Stimulated activated CD4-positive, alpha-beta T cell treated with anti-CD3 and anti-CD28 coated beads, Interleukin-15, amount 100 ng/mL, for 48 hours (primary cell): ENCODE measurements at regions not wholly inside any gene's neighbourhood (a gene's known extent, or its start where the extent isn't known, plus 50 kb on each side); places are given as distances from the start of the nearest gene placed in this dataset.
A peak's percentile ranks its signal among the peaks of the same experiment; 100 is the strongest.

Experiments used
- DNase-seq, 2 donors: peaks; one replicate each; pipeline ENCODE4 v3.0.0-alpha.2; 2020; ENCODE audit warnings: low read depth in 2 of 2

DNA sequence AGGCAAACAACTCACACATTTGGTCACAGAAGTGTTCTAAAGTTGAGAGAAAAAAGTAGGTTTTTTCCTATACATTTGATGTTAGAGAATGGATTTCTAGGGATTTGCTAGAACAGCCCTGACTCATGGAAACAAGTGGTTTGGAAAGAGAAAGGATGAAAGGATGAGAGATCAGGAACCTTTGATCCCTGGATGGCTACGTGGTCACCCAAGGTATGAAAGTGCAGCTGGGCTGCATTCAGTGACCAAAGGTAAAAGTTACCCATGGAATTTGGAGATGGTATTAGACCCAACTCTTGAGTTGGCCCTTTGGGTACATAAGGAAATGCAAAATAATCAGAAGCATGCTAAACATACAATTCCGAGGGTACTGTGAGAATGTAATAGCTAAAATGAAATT lies 61.3 kb upstream of the SPIN1 start:
- no peak for DNase-seq

DNA sequence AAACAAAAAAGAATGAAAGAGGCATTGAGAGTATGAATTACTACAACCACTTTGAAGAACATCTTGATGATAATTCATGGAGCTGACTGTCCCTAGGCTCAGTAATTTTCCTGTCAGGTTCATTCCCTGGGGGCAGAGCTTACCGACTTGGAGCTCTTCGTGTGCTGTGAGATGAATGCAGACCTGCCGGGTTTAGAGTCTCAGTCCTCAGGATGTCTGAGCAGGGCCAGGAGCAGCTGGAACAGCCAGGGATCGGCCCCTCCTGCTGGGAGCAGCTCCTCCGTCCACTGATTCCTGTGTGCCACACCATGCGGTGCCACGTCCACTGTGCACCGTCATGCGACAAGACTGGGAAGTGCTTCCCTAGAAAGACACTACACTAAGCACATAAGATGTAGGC lies 62.2 kb upstream of the SPIN1 start:
- DNase-seq = no peak

DNA sequence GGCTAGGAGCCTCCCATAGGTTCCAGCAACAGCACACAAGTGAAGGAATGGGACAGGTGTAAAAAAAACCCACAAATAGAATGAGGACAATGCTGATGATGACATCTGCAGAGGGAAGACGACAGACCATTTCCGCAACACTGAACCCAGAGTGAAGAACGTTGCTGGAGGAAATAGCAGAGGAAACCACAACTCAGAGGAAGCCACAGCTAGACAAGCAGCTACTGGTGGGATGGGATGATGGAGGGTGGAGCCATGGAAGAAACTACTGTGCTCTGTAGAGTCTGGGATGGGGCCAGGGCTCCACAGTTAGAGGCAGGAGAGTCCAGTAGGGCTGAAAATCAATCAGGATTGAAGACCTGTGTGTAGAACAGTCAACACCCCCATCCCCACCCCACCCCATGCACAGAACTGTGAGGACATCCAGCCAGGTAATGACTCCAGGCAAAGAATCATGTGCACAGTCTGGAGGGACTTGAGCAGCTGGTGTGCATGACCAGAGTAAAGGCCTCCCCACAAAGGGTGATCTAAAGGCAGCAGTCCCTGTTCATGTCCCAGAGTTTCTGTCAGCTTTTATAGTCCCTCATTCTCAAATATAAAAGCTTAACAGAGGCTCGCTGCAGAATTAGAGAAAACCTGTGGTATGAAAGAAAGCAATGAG lies 65.2 kb upstream of the SPIN1 start:
- DNase-seq = peak in 1 of 2 donors; percentile 5

DNA sequence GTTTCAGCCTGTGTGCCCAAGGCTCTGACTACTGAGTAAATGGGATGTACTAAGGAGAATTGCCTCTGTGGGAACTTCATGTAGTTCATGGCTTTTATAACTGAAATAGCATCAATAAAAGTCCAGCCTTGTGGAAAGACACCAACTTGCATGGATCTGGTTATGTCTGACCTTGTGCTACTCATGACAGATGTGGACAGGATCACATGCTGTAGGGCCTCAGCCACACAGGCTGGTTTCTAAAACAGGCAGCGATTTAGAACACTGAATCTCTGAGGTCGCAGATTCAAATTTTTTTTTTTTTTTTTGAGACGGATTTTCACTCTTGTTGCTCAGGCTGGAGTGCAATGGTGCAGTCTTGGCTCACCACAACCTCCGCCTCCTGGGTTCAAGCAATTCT lies 66.5 kb upstream of the SPIN1 start:
- DNase-seq = no peak

DNA sequence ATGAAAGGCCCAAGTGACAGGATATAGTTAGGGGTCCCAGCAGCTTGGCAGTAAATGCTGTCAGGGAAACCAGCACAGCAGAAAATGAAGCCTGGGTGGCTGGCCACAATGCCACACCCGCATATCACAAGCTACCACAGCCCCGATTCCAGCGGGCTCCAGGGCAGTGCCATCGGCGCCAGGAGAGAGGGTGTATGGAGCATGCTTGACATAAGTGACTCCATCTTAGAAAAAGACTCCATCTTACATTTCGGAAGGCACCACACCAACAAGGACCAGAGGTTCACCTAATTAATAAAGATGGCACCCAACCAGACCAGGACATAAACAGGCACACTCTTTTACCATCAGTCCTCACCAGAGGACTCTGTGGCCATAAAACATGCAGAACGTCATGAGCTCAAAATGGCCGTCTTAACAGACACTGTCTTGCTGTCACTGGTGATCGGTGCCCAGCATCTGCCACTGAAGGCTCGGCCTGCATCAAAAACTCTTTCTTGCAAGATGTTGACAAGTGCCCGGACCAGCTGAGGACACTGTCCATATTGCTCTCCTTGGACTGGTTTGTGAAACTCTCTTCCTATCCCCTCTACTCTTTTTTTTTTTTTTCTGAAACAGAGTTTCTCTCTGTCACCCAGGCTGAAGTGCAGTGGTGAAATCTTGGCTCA lies 67.4 kb upstream of the SPIN1 start:
- DNase-seq = no peak

DNA sequence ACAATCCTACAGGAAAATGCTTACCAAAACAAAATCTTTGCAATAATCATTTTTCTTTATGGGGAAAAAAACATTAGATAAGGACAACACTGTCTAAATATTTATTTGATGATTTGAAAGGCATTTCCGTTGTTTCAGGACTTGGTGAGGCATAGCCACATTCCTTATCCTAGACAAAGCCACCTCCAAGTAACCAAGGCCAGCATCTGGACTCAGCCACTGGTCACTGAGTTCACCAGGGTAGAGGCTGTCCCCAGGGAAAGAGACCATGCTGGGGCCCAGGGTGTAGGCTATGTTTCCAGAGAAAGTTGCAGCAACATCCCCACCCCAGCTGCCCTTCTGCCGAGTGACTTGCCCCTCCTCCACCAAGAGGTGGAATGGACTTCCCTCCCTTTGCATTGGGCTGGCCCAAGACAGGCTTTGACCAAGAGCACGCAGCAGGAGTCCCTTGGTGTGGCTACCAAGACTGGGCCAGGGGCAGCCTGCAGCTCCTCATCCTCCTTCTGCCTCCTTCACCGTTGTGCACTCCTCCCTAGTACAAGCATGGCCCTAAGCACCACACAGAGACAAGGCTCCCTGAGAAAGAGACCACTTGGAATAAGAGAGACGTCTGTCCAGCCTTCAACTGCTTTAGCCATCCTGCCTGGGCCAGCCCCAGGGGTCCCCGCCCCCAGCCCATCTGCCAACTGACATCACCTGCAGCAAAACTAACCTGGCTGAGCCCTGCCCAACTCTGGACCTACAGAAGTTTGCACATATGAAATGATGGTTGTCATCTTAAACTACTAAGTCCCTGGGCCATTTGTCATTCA lies 68.1 kb upstream of the SPIN1 start:
- DNase-seq = no peak

DNA sequence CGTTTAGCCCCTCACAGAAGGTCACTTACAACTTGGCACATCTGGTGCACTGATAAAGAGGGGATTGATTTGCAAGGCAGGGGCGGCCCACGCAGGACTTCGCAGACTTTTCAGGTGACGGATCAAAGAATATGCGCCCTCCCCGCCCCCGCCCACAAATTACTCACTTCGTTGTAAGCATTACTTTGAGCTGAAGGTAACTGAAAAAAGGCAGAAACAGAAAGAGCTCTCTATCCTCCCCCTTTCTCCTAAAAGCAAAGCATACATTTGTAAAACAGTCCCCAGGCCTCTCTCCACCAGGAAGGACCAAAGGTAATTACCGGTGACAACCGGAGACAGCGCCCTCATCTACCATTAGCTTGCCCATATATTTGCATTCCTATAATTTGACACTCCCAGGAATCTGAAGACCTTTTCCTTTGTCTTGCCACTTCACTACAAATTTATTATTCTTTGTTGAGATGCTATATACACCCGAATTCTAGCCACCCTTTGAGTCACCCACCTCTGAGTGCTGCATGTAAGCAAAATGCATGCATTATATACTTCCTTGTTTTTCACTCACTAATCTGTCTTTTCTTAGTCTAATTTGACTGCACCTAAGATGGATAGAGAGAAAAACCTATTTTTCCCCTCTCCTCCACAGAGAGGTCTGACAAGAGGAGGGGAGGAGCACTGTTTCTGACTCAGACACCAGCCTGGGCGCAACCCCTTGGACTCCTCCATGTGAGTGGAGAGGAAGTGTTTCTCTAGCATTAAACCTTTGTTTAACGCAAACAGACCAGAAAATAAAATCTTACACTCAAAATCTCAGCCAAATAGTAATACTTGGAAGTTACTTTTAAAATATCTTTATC lies 74.7 kb upstream of the SPIN1 start:
- peak; percentile 40 to 45 for DNase-seq

- no peak for DNase-seq
These were observed 75.6 kb upstream of the SPIN1 start for GRCh38 chr9:88312517-88313103.

DNA sequence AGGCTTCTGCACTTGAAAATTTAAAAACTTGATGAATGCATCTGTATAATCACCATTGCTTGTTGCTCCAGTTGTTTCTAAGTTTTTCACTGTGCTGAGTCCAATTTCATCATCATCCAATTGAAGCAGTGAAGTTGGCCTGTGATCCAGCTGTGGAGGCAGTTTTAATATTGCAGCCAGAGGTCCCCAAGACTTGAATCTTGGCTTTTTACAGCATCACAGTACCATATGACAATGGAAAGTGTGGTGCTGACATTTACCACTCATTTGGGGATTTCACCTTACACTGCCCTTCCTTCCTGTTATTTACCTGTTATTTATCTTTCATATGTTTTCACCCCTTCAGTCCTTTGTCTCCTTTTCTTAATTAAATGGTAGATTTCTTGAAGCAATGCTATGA lies 76.2 kb upstream of the SPIN1 start:
- DNase-seq = no peak

DNA sequence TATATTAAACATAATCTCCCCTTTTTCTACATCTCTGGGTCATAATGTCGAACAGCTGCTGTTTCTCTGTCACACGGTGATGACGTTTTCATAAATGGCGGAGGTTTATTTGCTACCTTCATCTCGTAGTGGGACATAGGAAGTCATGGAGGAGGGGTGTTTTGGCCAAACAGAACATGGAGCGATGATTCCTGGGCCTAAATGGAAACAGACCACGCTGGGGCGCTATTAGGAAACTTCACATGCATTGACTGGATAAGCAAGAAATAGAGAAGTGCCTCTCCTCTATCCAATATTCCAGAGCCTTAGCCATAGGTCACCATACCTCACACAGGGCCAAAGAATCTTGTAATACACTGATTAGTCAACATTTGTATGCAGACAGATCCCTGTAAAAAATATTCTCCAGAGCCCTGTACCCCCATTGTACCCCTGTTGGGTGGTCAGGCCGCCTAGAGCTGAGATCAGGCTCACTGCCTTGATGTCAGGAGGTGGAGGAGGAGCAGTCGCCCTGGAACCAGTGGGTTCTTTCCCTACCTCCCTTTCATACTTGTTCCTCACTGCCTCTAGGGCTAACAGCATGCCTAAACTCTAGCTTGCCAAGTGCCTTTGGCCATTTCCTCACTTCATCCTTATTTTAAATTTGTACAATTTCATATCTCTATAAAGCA lies 77.8 kb upstream of the SPIN1 start:
- no peak for DNase-seq

GRCh38 chr9:88308831-88309560 lies 79.2 kb upstream of the SPIN1 start:
- no peak for DNase-seq

DNA sequence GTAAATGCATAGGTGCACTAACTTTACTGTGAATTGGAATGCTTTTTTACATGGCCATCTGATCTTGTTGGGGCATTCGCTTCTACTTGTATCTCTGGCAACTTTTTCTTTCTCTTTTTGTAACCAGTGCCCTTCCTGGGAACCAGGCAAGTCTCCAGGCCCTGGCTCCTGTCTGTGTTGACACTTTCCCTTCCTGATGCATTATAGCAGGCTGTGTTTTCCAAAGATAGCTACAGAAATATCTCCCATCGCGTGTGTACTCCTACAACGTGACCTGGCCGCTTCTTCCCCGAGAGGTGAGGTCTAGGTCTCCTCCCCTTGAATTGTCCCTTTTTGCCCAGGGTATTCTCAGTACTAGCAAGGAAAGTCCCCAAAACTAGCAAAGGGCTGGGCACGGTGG lies 81.1 kb upstream of the SPIN1 start:
- no peak for DNase-seq

DNA sequence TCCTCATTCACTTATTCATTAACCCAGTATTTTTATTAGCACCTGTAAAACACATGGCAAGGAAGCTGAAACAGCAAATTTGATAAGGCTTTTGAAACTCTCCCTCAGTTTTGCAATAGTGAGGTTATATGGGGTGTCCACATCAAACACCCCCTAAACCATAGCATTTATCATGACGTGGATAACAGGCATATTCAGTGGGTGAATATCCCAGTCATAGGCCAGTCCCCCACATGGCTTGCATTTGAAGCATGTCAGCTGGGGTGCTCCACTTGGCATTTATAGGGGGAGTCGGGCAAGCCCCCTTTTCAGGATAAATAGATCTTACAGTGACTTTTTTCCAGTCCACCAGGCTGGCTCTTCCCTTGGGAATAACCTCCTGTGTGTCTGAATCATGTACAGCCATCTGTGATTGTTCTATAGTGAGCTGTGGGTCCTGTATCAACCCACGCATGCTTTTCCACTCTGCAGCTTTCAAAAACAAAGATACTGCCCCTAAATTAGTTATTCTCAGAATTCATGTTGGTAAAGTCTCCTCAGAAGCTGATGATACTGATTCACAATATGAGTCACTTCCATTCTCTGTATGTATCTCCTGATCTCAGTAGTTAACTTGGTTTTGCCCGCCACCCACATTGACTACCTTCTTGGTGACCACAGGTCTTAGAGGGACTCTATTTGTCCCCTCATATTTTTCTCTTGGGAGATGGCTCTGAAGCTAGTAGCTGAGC lies 84.4 kb upstream of the SPIN1 start:
- DNase-seq = peak; percentile 37 to 53

GRCh38 chr9:88302579-88303324 lies 85.5 kb upstream of the SPIN1 start:
- DNase-seq = no peak

DNA sequence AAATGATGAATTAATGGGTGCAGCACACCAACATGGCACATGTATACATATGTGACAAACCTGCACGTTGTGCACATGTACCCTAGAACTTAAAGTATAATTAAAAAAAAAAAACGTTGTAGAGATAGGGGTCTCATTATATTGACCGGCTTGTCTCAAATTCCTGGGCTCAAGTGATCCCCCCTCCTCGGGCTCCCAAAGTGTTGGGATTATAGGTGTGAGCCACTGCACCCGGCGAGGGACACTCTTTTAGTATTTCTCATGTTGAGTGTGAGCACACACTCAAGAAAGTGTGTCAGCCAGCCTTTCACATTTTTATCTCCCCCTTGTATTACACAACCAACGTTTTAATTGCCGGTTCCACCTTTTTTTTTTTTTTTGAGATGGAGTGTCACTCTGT lies 87.7 kb upstream of the SPIN1 start:
- no peak for DNase-seq

DNA sequence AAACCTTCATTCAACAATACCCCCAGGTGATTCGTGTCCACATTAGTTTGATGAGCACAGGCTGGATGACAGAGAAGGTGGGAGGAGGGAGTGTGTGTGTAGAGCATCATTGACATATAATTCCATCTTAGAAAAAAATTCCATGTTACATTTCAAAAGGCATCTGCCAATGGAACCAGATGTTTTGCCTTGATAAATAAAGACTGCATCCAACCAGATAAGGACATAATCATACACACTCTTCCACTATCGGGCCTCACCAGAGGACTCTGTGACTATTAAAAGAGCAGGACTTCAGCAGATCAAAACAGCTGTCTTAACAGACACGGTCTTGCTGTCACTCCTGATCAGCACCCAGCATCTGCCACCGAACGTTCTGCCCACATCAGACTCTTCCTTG lies 96.4 kb upstream of the SPIN1 start:
- DNase-seq = no peak

GRCh38 chr9:88291056-88291455 lies 97.2 kb upstream of the SPIN1 start:
- no peak for DNase-seq

- no peak for DNase-seq
These were observed 98.7 kb upstream of the SPIN1 start for GRCh38 chr9:88289532-88289931.

- DNase-seq = no peak
These were observed 100.3 kb upstream of the SPIN1 start for GRCh38 chr9:88287972-88288371.
